ENCODE measurements at regions not wholly inside any gene's neighbourhood (a gene's known extent, or its start where the extent isn't known, plus 50 kb on each side); places are given as distances from the start of the nearest gene placed in this dataset.

GRCh38 chr6:47111685-47112084, 69.6 kb upstream of the ADGRF1 start:
- Histone ChIP-seq H3K36me3 (no peaks in the 10 kb centered on the region), H3K27me3 (ENCODE audit: low read depth) (no peaks in the 10 kb centered on the region), H3K4me1 (no peaks in the 10 kb centered on the region), H3K4me3 (no peak overlapping the region), H3K27ac (no peak overlapping the region), H3K9me3 (no peaks in the 10 kb centered on the region)
- ATAC-seq: no peak
- intact Hi-C loops (cut with DNase I): no loop called here
- TF ChIP-seq CTCF (IDR thresholded peaks at IDR 0.05): no peak
- DNase-seq: no peak

- Histone ChIP-seq H3K36me3 (no peaks in the 10 kb centered on the region), H3K9me3 (no peaks in the 10 kb centered on the region), H3K27me3 (ENCODE audit: low read depth) (no peaks in the 10 kb centered on the region), H3K4me3 (no peak overlapping the region), H3K27ac (no peak overlapping the region), H3K4me1 (peaks cover 5% of the 10 kb centered on the region)
- DNase-seq (no peak), ATAC-seq (no peak)
- no peak for TF ChIP-seq CTCF (IDR thresholded peaks at IDR 0.05)
- intact Hi-C loops (cut with DNase I): no loop called here
Measured at GRCh38 chr6:47109281-47109680, 67.1 kb upstream of the ADGRF1 start.

DNA sequence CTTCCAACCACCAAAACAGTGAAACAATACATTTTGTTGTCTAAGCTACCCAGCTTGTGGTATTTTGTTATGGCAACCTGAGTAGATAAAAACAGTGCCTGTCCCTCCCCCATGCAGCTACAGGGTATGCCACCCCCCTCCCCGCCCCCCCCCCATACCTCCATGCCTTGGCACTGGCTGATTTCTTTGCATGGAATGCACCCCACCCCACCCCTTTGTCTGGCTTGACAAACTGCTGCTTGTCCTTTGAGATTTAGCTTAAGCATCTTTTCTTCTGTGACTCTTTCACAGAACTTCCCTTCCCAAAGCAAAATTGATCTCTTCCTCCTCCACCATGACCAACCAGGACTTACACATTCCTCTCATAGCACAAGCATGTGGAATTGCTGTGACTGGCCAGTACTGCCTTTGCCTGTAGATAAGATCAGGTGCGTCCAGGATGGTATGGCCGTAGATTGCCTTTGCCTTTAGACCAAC, 64.6 kb upstream of the ADGRF1 start:
- Histone ChIP-seq H3K4me1 (peaks cover 9% of the 10 kb centered on the region), H3K27ac (no peak overlapping the region), H3K4me3 (no peak overlapping the region), H3K9me3 (no peaks in the 10 kb centered on the region), H3K36me3 (no peaks in the 10 kb centered on the region), H3K27me3 (ENCODE audit: low read depth) (no peaks in the 10 kb centered on the region)
- DNase-seq: no peak
- TF ChIP-seq CTCF (IDR thresholded peaks at IDR 0.05): no peak
- intact Hi-C loops (cut with DNase I): no loop called here
- no peak for ATAC-seq

GRCh38 chr6:47106216-47106615, 64.1 kb upstream of the ADGRF1 start:
- Histone ChIP-seq H3K27ac (no peak overlapping the region), H3K36me3 (no peaks in the 10 kb centered on the region), H3K4me1 (peaks cover 9% of the 10 kb centered on the region), H3K9me3 (no peaks in the 10 kb centered on the region), H3K4me3 (no peak overlapping the region), H3K27me3 (ENCODE audit: low read depth) (no peaks in the 10 kb centered on the region)
- DNase-seq (no peak), ATAC-seq (no peak)
- TF ChIP-seq CTCF (IDR thresholded peaks at IDR 0.05): no peak
- intact Hi-C loops (cut with DNase I): no loop called here

- peaks cover 9% of the 10 kb centered on the region for H3K4me1 ChIP-seq
- intact Hi-C loops (cut with DNase I): no loop called here
Measured at GRCh38 chr6:47105469-47106178, 63.5 kb upstream of the ADGRF1 start.

More at GRCh38 chr6:47105469-47106178, 63.5 kb upstream of the ADGRF1 start:
- DNase-seq (no peak), ATAC-seq (no peak)
- H3K27ac ChIP-seq: no peak overlapping the region
- H3K4me3 ChIP-seq: no peak overlapping the region
- H3K36me3 ChIP-seq: no peaks in the 10 kb centered on the region
- TF ChIP-seq CTCF (IDR thresholded peaks at IDR 0.05): no peak
- H3K27me3 ChIP-seq (ENCODE audit: low read depth): no peaks in the 10 kb centered on the region
- H3K9me3 ChIP-seq: no peaks in the 10 kb centered on the region

Data from lower lobe of right lung (tissue), 2 donors.